ENCODE measurements at regions not wholly inside any gene's neighbourhood (a gene's known extent, or its start where the extent isn't known, plus 50 kb on each side); places are given as distances from the start of the nearest gene placed in this dataset.

DNA sequence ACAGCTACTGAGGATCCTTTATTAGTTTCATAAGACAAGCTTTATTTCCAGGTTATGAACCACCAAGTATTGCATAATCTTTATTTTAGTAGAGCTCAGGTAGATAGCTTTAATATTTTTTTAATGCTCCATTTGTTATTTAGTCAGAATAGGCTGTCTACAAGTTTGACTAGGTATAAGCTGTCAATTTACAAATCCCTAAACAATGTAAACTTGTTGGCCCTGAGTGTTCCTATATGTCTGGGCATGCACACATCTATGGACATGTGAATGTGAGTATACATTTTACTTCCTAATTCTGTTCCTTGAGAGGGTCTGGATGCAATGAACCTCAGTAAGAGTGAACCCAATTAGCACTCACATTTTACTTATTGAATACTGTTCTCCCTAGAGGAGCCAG is 722.2 kb upstream of the PTPRD start:
- no peak for DNase-seq

DNA sequence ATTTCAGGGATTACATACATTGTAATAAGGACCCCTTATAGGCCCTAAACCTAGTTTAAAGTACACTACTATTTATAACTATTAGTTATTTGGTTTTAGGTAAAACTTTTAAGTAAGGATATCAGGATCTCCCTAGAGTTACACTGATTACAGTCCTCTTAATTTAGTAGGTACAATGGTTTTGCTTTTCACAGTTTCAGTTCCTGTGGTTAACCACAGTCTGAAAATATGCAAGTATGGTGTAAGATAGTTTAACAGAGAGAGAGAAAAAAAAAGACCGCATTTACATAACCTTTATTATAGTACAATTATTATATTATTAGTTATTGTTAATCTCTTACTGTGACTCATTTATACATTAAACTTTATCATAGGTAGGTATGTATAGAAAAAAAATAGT is 725.3 kb upstream of the PTPRD start:
- DNase-seq, result peak in 1 of 4 experiments; percentile 13

GRCh38 chr9:11340654-11341053 is 727.9 kb upstream of the PTPRD start:
- DNase-seq, result no peak

DNA sequence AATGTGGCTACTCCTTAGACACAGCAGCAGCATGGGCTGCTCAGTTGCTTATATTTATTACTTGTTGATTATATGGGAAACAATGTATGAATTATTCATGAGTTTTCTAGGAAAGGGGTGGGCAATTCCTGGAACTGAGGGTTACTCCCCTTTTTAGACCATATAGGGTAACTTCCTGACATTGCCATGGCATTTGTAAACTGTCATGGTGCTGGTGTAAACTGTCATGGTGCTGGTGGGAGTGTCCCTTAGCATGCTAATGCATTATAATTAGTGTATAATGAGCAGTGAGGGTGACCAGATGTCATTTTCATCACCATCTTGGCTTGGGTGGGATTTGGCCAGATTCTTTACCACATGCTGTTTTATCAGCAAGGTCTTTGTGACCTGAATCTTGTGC is 734.6 kb upstream of the PTPRD start:
- no peak for DNase-seq

- no peak for DNase-seq
Measured at GRCh38 chr9:11348366-11348765, 735.6 kb upstream of the PTPRD start.

GRCh38 chr9:11349187-11349586 is 736.4 kb upstream of the PTPRD start:
- DNase-seq, result no peak

DNA sequence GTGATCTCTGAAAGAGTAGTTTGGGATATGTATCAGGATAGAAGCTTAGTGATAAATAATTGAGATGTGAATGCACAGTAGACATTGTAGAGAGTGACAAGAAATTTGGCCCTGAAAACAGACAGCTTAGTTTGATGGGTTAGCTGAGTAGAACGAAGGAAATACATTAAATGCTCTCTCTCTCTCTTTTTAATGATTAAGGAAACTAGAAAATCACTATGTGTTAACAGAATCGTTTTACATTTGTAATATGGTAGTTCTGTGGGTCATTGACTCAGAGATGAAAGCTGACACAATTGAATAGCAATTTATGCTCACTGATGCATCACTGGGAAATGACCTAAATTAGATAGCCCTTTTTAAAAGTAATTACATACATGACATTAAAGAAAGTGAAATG is 739.8 kb upstream of the PTPRD start:
- DNase-seq, result no peak

DNA sequence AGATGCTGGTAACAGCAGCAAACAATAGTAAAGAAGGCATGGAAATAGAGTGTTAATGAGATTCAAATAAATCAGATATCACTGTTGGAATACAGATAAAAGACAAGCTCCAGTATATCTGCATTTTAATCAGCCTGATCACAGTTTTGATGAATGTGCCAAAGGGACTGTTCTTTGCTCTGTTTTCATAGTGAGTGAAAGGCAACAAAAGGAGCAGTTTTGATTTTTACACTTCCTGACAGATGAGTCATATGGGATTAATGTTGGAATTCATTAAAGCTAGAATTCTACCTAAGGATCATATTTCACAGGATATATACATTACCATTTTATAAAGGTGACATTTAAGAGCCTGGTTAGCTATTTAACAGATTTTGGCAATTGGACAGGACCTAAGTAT is 743.3 kb upstream of the PTPRD start:
- no peak for DNase-seq

- no peak for DNase-seq
Measured at GRCh38 chr9:11366585-11367129, 753.9 kb upstream of the PTPRD start.

DNA sequence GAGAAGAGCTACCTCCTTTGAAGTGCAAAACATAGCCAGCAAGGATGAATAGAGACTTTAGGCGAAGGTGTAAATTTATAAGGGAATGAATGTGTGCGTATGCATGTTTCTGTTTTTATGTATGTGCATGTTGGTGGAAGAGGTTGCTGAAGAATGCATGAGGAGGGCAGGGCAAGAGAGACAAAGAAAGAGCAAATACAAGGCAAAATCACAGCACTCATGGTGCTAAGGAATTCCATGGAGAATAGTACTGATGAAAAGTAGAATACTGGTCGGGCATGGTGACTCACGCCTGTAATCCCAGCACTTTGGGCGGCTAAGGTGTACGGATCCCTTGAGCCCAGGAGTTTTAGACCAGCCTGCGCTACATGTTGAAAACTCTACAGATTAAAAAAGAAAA is 762.1 kb upstream of the PTPRD start:
- DNase-seq, result no peak

DNA sequence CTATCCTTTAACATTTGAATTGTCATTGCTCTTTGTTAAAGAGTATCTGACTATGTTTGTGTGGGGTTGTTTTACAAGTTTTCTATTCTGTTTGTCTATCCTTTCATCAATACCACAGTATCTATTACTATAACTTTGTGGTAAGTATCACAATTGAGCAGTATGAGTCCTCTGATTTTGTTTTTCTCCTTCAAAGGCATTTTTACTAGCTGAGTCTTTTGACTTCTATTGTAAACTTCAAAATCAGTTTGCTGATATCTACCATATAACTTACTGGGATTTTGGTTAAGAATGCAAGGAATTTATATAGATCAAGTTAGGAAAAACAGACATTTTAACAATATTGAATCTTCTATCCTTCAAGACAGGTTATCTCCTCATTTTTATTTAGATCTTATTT is 789.8 kb upstream of the PTPRD start:
- DNase-seq, result no peak

DNA sequence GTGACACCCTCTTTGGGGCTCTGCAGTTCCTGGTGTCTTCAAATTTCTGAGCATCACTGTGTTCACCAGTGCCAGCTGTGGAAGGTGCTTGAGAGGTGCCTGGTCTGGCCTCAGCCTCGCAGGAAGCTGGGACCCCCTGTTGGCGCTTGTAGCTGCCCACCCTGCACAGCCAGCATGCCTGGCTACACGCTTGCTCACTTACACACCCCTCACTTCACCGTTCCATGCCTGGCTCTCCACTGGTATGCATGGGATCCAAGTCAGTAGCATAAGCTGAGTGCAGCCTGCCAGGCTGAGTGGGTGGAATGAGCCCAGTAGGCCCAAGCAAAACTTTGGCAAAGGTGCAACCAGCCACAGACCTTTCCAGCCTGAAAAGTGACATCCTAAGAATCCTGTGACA is 801.4 kb upstream of the PTPRD start:
- DNase-seq, result no peak

GRCh38 chr9:11417782-11418181 is 805.0 kb upstream of the PTPRD start:
- no peak for DNase-seq

GRCh38 chr9:11431490-11431889 is 818.7 kb upstream of the PTPRD start:
- no peak for DNase-seq

- DNase-seq, result no peak
Measured at GRCh38 chr9:11432361-11432760, 819.6 kb upstream of the PTPRD start.

GRCh38 chr9:11443631-11444030 is 830.8 kb upstream of the PTPRD start:
- no peak for DNase-seq

DNA sequence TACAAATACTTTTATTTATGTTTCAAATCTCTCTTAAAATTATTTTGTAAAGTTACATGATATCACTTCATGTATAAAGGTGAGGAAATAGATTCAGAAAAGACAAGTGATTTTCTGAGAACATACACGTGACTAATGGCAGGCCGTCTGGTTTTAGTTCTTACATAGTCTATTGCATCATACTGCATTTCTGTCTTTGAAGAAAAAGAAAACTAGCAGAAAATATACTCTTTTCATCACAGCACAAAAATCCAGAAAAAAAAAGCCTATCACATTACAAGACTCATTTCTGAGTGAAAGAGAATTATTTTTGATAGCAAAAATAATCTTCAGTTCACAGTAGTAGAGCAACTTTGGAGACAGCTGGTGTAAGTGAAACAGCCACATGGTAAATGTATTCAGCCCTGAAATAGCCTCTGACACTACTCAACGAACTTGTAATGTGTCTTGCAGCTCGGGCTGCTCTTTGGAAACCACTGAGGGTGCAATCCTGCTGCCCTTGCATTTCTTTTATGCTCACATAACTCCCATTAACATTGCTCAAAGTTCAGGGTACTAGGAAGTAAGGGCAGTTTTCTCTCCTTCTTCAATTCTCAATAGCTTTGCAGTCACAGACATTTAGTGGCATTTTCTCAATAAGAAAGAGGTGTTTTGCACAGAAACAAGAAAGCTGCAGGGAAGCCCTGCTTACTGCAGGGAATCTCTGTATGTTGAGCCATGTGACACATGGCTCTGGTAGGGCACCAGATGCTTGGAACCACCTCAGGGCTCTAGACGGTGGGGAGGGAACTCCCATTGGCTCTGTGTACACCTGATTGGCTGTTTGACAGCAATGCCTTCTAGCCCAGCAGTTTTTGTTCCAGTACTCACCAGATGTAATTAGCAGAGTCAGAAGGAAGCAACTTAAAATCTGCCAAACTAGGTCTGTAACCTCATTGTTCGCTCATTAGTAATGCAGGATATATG is 845.3 kb upstream of the PTPRD start:
- DNase-seq, result no peak

DNA sequence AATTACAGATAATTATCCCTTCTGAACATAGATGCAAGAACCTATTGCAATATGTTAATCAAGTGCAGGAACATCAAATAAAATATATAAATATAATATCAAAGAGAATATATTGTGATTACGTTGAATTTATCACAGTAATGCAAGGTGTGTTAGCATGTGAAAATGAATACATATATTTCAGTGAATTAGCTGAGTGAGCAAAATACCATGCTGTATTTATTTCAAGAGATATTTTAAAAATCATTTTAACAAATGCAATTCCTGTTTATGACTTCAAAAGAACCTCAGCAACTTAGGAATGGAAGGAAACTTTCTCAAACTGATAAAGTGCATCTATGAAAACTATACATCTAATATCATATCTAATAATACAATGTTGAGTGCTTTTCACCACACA is 856.9 kb upstream of the PTPRD start:
- no peak for DNase-seq

DNA sequence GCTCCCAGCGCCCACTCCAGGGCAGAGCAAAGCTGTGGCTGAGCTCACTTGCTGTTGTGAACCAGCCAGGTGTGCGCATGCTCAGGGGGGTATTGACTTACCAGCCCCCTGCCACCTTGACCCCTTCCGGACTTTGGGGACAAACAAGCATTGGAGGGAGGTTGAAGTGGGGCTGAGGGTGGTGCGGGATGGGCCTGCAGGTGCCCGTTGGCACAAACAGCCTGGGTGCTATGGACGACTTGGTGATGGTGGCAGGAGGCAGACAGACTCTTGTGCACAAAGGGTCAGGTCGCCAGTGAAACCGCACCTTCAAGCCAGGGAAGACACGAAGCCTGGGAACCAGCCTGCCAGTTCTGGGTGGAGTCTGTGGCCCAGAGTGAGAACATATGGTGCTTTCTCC is 858.5 kb upstream of the PTPRD start:
- DNase-seq, result no peak

- no peak for DNase-seq
Measured at GRCh38 chr9:11500780-11501179, 888.0 kb upstream of the PTPRD start.

DNA sequence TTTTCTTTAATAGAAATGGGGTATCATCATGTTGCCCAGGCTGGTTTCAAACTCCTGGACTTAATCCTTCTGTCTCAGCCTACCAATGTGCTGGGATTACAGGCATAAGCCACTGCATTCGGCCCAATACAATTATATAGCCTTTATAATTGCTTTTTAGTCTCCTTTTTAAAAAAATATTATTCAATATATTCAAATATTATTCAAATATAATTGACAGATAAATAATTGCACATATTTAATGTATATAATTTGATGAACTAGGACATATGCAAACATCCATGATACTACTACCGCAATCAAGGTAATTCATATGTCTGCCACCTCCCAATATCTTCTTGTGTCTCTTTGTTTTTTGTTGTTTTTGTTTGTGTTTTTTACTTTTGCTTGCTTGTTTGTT is 894.2 kb upstream of the PTPRD start:
- DNase-seq, result no peak

- no peak for DNase-seq
Measured at GRCh38 chr9:11537566-11537965, 924.8 kb upstream of the PTPRD start.

- DNase-seq, result no peak
Measured at GRCh38 chr9:11542781-11543180, 930.0 kb upstream of the PTPRD start.

GRCh38 chr9:11546231-11546630 is 933.4 kb upstream of the PTPRD start:
- no peak for DNase-seq

Data from suppressor macrophage (primary cell).